Activated CD8-positive, alpha-beta memory T cell treated with anti-CD3 and anti-CD28 coated beads, Interleukin-2, amount 50 U/mL, for 24 hours (primary cell): ENCODE measurements at regions not wholly inside any gene's neighbourhood (a gene's known extent, or its start where the extent isn't known, plus 50 kb on each side); places are given as distances from the start of the nearest gene placed in this dataset.

Experiments used
- DNase-seq: peaks from one replicate; pipeline ENCODE4 v3.0.0-alpha.2; 2020; ENCODE audit errors: extremely low read depth

DNA sequence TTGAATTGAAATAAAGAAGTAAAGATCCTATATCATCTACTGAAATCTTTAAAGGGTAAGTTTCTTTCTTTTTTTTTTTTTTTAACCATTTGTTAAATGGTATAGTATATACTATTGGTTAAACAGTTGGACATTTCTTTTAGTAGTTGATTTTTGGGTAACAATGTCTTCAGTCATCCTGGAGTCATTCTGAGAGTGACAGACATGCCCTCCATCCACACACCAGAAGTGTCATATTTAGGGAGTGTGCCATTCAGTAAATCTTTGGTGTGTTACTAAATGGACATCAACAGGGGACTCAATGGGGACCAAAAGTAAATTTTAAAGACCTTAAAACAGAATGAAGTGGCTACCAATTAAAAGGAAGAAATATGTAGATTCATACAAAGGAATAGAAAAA lies 50.8 kb upstream of the SLC39A10 start:
- DNase-seq = no peak

DNA sequence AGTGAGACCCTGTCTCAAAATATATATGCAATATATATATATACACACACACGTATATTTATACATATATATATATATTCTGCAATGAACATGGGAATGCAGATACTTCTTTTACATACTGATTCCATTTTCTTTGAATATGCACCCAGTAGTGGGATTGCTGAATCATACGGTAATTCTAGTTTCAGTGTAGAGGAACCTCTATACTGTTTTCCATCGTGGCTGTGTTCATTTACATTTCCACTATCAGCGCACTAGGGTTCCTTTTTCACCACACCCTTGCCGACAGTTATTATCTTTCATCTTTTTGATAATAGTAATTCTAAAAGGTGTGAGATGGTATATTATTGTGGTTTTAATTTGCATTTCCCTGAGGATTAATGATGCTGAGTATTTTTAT lies 52.3 kb upstream of the SLC39A10 start:
- no peak for DNase-seq

DNA sequence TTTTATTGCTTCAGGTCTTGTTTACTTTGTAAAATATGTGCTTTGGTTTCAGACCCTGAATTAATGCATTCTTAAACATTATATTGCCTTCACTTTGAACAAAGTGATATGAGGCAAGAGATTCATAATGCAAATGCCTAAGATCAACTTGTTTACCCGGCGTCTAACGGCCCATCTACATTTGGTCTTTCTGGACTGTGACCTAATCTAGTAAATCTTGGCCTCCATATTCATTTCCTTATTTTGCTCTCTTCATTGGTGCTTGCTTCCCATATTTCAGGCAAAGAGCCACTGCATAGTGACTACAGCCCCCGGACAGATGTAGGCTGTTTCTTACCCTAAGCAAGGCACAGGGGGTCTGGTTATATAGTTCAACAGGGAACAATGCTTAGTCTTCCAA lies 53.0 kb upstream of the SLC39A10 start:
- no peak for DNase-seq

DNA sequence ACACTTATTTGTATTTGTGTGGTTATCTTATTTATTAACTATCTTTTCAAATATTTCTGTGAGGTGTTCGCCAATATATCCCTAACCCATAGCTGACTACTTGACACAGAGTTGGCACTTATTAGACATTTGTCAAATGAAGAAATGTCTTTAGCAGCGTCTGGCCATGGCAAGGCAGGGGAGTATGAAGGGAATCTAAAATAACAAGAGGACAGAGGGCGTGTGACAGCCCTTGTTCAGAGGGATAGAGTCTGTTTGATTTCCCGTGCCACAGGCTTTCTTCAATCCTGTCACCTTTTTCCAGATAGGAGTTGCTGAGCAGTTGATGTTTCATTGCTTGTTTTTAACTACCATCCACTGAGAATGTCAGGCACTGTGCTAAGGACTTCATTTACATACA lies 53.6 kb upstream of the SLC39A10 start:
- DNase-seq = no peak

- DNase-seq = no peak
Observed at GRCh38 chr2:195602687-195603086, 54.3 kb upstream of the SLC39A10 start.

DNA sequence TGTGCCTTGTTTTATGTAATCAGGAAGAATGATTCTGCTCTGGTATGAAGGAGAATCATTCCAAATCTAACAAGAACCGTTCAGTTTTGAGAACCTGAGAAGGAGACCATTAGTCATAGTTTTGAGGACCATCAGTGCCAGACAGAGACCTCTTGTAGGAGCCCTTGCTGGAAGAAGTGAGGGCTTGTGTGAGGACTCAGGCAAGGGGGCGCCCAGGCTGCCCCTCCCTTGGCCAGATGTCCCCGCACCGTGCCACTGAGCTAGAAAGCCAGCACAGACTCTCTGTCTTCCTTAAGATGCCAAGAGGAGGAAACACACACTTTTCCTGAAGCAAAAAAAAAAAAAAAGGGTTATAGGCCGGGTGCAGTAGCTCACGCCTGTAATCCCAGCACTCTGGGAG lies 55.7 kb upstream of the SLC39A10 start:
- no peak for DNase-seq

DNA sequence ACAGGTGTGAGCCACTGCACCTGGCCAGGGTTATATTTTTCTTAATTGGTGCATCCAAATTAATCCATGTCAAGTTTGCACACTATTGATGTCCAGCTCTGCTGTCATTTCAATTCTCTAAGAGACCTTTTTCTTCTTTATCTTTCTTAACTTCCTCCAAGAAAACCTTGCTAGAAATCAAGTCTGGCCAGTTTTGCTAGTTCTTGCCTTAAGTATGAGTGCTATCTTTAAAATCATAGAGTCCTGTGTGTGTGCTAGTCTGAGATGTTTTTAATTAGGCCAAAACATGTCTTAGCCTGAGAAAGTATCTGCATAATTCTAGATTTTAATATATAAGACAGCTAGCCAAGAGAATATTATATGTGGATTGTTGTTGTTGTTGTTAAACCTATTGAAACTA lies 56.2 kb upstream of the SLC39A10 start:
- no peak for DNase-seq

DNA sequence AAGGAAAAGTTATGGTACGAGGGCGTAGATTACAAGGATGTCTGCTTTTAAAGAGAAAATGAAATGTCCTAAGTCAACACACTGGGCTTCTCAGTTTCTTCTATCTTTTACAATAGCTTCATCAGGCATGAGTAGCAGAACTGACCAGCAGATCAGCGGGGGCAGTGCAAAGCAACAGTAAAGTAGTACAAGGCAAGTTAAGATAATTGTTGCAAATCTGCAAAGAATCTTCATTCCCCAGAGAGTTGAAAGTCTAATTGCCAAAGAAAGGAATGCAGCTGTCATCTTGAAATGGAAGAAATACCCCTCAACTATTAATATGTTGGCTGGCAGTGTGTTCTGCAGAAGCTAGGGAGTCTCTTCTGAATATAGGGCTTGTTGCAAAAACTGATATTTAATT lies 60.2 kb upstream of the SLC39A10 start:
- no peak for DNase-seq

- DNase-seq = no peak
Observed at GRCh38 chr2:195595825-195596224, 61.2 kb upstream of the SLC39A10 start.

GRCh38 chr2:195594919-195595694 lies 61.9 kb upstream of the SLC39A10 start:
- no peak for DNase-seq

DNA sequence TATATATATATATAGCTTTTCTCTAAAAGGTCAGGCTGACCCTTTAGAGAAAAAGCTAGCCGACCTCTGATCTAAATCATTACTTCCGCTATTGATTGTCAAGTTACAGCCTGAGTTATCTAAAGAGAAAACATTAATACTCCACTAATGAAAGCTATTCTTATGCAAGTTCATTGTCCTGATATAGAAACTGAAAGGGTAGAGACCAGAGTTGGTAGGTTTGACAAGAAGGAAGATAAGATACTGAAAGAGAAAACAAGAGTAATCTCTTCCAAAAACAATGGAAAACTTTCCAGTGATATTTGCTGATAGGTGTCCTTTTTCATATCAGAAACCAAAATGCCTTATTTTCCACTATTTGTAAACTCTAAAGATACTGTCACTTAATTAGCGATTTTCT lies 62.8 kb upstream of the SLC39A10 start:
- DNase-seq = no peak

DNA sequence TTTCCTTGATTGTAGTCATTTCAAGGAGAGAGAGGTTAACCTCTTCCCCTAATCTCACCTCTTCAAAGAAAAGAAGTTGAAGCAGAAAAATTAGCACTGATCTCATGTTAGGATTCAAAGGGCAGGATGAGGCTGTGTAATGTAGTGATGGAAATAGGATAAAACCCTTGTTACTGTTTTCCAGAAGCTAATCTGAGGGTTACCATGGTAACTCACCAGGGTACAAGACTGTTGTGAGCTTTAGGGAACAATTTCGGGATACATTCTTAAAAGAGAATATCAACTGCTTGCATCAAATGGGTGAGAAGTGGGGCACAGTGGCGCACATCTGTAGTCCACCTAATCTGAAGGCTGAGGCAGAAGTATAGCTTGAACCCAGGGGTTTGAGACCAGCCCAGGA lies 64.9 kb upstream of the SLC39A10 start:
- no peak for DNase-seq

DNA sequence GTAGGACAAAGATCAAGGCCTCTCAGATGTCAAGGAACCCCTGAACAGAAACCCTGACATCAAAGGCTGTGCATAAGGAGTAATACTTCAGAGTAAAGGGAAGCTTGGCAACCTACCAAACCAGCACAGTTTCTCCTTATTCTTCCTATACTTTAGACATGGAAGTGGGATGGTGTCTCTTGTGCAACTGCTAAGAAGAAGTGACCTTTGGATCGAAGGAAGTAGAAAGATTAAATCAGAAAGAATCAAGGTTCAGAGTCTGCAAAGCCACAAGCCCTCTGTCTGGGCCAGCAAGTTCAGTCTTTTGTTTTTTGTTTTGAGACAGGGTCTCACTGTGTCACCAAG lies 66.2 kb upstream of the SLC39A10 start:
- DNase-seq = no peak

DNA sequence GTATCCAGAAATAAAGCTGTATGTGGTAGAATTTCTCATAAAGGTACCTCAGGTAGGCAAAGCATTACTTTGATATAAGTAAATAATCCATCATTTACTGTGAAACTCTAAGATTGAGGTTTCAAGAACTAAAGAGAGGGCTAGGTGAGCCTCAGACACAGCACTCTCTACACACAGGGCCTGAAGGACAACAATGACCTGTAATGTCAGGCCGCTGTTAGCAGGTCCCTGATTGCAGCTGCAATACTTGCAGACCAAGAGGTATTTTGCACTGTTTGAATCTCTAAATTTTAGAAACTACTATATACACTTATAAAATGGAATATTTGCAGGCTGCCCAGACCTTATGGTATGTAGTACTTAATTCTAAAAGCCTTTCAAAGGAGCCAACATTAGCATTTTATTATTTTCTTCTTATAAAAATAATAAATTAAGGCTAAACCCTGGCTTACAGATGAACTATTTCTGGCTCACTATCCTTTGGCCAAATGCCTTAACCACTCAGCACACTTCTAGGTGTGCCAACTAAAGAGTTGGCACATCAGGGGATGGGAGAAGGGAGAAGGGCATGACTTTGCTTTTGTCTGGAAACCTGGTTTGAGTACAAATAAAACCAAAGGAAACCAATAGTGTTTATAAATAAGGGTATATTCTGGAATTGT lies 66.7 kb upstream of the SLC39A10 start:
- no peak for DNase-seq

DNA sequence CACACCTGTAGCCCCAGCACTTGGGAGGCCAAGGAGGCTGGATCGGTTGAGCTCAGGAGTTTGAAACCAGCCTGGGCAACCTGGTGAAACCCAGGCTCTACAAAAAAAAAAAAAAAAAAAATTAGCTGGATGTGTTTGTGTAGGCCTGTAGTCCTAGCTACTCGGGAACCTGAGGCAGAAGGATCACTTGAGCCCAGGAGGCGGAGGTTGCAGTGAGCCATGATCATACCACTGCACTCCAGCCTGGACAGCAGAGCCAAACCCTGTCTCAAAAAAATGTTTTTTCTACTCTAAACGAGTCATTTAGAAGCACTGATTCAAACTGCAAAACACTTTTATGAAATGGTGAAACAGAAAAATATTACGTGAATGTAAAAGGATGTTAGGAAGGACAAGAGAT lies 69.1 kb upstream of the SLC39A10 start:
- DNase-seq = no peak

GRCh38 chr2:195586062-195586714 lies 70.8 kb upstream of the SLC39A10 start:
- DNase-seq = no peak

GRCh38 chr2:195582188-195582587 lies 74.8 kb upstream of the SLC39A10 start:
- no peak for DNase-seq

DNA sequence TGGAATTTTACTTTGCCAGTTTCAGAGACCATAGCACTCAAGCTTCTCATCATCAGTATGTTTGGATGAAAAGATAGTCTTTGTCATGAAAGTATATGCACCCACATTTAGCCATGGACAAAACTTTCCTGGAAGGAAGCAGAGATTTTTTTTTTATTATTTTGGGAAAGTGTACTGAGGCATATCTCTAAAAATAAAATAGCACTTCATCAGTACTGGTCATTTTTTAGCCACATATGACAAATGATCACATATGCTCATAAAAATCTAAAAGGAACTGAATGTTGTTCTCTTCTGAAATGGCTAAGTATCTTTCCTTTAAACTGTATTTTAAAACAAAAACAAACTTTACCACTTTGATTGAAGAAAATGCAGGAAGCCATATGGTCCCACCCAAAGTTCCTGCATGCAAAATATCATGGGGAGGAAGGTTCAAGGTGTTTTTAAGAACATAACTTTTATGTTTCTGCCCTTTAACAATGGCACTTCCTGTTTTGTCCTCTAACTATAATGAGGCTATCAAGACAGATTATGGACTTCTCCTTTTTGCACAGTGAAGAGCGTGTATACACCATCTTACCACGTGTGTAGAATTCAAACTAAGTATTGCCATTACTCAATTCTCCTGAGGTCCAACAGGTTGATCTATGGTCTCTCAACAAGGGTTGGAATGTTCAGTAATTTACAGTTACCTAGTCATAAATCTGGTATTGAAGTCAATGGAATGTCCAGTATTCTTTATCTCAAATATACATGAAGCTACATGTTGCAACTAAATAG lies 77.1 kb upstream of the SLC39A10 start:
- no peak for DNase-seq

DNA sequence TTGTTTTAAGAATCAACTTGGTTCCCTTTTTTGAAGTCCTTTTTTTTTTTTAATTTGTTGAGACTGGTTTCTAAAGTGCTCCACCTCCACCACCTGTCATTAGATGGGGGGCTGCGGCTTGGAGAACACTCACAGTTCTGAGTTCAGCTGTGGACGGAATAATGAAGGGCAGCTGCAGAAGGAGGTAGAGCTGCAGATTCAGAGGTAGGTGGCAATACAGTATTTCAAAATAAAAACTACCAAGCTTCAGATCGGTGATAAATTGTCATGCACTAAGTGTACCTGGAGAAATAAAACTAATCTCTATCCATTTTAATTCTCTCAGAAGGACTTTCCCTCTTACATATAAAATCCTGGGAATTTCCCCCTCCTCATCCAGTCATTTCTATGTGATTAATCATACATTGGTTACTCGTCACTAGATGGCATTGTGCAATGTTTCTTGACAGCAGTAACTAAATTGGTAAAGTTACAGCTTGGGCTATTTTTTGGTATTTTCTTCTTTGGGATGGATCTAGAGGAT lies 81.1 kb upstream of the SLC39A10 start:
- DNase-seq = no peak

DNA sequence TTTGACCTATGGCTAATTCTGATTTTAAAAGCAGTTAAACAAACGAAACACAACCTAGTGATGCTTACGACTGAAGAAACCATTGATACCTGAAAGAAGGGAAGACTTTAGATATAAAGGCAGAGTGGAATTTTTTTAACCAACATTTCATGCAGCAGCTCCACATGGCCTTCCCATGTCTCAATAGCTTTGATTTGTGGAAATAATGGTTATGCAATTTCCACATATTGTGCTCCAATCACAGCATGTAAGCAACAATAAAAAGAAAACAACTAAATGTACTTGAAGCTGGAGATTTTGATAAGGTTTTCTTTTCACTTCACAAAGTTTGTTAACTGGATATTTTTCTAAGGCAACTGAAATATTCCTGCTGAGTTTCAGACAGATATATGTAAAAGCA lies 82.0 kb upstream of the SLC39A10 start:
- DNase-seq = no peak

DNA sequence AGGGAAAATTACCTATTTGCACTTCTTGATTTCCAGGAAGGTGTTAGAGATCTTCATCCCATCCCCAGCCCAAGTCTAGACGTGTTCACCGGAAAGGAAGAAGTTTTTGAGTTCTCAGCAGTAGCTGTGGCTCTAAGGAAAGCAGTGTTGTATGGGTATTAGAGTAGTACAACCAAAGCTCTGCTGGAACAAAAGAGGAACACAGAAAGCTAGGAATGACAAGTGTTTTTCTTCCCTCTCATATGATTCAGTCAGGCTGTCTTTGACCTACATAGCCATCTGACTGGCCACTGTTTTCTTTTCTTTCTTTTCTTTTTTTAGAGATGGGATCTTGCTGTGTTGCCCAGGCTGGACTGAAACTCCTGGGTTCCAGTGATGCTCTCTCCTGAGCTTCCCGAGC lies 82.7 kb upstream of the SLC39A10 start:
- DNase-seq = no peak
